B cell (primary cell): ENCODE measurements at regions not wholly inside any gene's neighbourhood (a gene's known extent, or its start where the extent isn't known, plus 50 kb on each side); places are given as distances from the start of the nearest gene placed in this dataset.

Experiments used
- ATAC-seq: fragments of 200-7000 bp; cut with Tn5 transposase; one replicate; pipeline ENCODE4 v1.10.0; 2021; ENCODE audit warnings: low read depth, mild to moderate bottlenecking, moderate number of reproducible peaks, moderate library complexity
- CTCF ChIA-PET: fragments of 350-600 bp; sonication (Branson Sonifier 250); formaldehyde crosslinking; loops from one replicate; lab custom pipeline; 2021; ENCODE audit warnings: antibody characterized with exemption, inconsistent platforms; lab: Charles Lee
- POLR2A ChIA-PET: fragments of 350-600 bp; sonication (Branson Sonifier 250); formaldehyde crosslinking; loops from one replicate; lab custom pipeline; 2021; ENCODE audit warnings: antibody characterized with exemption; lab: Charles Lee
- DNase-seq: peaks from one replicate; pipeline ENCODE4 v3.0.0; 2013
- H2AFZ ChIP-seq: 2 replicates; pipeline ENCODE4 v1.6.1; 2012; ENCODE audit warnings: mild to moderate bottlenecking, low read depth, low read length; ENCODE audit not compliant: insufficient read depth, poor library complexity, severe bottlenecking
- H3K27ac ChIP-seq, 2 donors: 1 replicate in 1 of 2; 2 replicates in 1 of 2; pipeline ENCODE4 v1.5.1; 2012 to 2013; ENCODE audit warnings: low read length in 2 of 2, mild to moderate bottlenecking in 2 of 2, moderate library complexity in 1 of 2
- H3K27me3 ChIP-seq, 4 experiments: fragments of 200-600 bp in 1 of 4; sonication (generic) in 1 of 4; replicated peaks in 1 of 4; 1 replicate in 2 of 4; 2 replicates in 2 of 4; pipeline versions ENCODE4 v1.6.1 to v1.7.0; 2013 to 2016; ENCODE audit warnings: low read length in 3 of 4, mild to moderate bottlenecking in 2 of 4, mixed read lengths in 1 of 4, moderate library complexity in 1 of 4; ENCODE audit not compliant: insufficient read depth in 4 of 4, control insufficient read depth in 3 of 4; ENCODE audit errors: control extremely low read depth in 1 of 4
- H3K36me3 ChIP-seq, 2 experiments: replicated peaks in 1 of 2; 1 replicate in 1 of 2; 2 replicates in 1 of 2; pipeline versions ENCODE4 v1.6.1 to v1.7.1; 2013; ENCODE audit warnings: low read length in 1 of 2; ENCODE audit not compliant: insufficient read depth in 2 of 2, control insufficient read depth in 1 of 2; ENCODE audit errors: control extremely low read depth in 1 of 2, extremely low read depth in 1 of 2
- H3K4me1 ChIP-seq, 2 donors: fragments of 200-600 bp in 1 of 2; sonication (generic) in 1 of 2; 1 replicate in 1 of 2; 2 replicates in 1 of 2; pipeline versions ENCODE4 v1.5.1 to v1.6.1; 2013 to 2017; ENCODE audit warnings: low read length in 2 of 2; ENCODE audit not compliant: control insufficient read depth in 2 of 2, insufficient read depth in 2 of 2
- H3K4me2 ChIP-seq: replicated peaks from 2 replicates; pipeline ENCODE3; 2012; ENCODE audit warnings: mild to moderate bottlenecking, low read depth, low read length; ENCODE audit not compliant: poor library complexity, severe bottlenecking
- H3K4me3 ChIP-seq, 5 experiments: fragments of 200-600 bp in 1 of 5; sonication (generic) in 1 of 5; 1 replicate in 3 of 5; 2 replicates in 2 of 5; pipeline versions ENCODE4 v1.5.1 to v1.7.0; 2011 to 2016; ENCODE audit warnings: low read length in 4 of 5, mild to moderate bottlenecking in 4 of 5, low read depth in 2 of 5, control low read depth in 1 of 5, moderate library complexity in 1 of 5; ENCODE audit not compliant: insufficient read depth in 1 of 5; ENCODE audit errors: control extremely low read depth in 1 of 5, extremely low read depth in 1 of 5
- H3K79me2 ChIP-seq: fragments of 200-600 bp; sonication (generic); one replicate; pipeline ENCODE4 v1.6.0; 2016; ENCODE audit warnings: low read length; ENCODE audit not compliant: control insufficient read depth, insufficient read depth
- H3K9ac ChIP-seq: fragments of 200-600 bp; sonication (generic); 2 replicates; pipeline ENCODE4 v1.6.1; 2017; ENCODE audit warnings: mild to moderate bottlenecking, low read length, moderate library complexity
- H3K9me3 ChIP-seq, 3 donors: one replicate each; pipeline versions ENCODE4 v1.6.1 to v1.7.1; 2013; ENCODE audit warnings: low read length in 2 of 3; ENCODE audit not compliant: control insufficient read depth in 2 of 3, insufficient read depth in 1 of 3; ENCODE audit errors: control extremely low read depth in 1 of 3
- H4K20me1 ChIP-seq: 2 replicates; pipeline ENCODE4 v1.6.0; 2012; ENCODE audit warnings: mild to moderate bottlenecking, low read length; ENCODE audit not compliant: insufficient read depth, control insufficient read depth, poor library complexity, severe bottlenecking
- H3K27ac Mint-ChIP-seq: one replicate; pipeline ENCODE4 v1.8.0; 2021; ENCODE audit warnings: mixed read lengths
- H3K27me3 Mint-ChIP-seq: one replicate; pipeline ENCODE4 v1.8.0; 2021; ENCODE audit warnings: mixed read lengths
- H3K4me1 Mint-ChIP-seq: one replicate; pipeline ENCODE4 v1.8.0; 2021; ENCODE audit warnings: mixed read lengths
- H3K4me3 Mint-ChIP-seq: one replicate; pipeline ENCODE4 v1.8.0; 2021; ENCODE audit warnings: mixed read lengths
- H3K9me3 Mint-ChIP-seq: one replicate; pipeline ENCODE4 v1.8.0; 2022; ENCODE audit warnings: mixed read lengths; ENCODE audit not compliant: insufficient read depth
- EZH2 ChIP-seq: IDR thresholded peaks from 2 replicates; pipeline ENCODE4 v1.6.1; 2012; ENCODE audit warnings: borderline replicate concordance, low read depth, mild to moderate bottlenecking, moderate library complexity, low read length; ENCODE audit not compliant: insufficient read depth, poor library complexity, severe bottlenecking
- WGBS: methylation state at CpG from one replicate; pipeline ENCODE4 v1.1.5; 2013; ENCODE audit warnings: missing lambda C conversion rate; ENCODE audit not compliant: insufficient coverage; 5-methylcytosine and 5-hydroxymethylcytosine counted together
- intact Hi-C: fragments of 100-400 bp; cut with micrococcal nuclease; formaldehyde crosslinking; loops from one replicate; pipeline ENCODE4 v1.10.0; 2022
- TF ChIP-seq, protein P1 (sequence below): fragments of 200-600 bp; IDR thresholded peaks from one replicate; pipeline ENCODE4 v1.8.0; 2022; ENCODE audit warnings: antibody characterized with exemption, mild to moderate bottlenecking

DNA sequence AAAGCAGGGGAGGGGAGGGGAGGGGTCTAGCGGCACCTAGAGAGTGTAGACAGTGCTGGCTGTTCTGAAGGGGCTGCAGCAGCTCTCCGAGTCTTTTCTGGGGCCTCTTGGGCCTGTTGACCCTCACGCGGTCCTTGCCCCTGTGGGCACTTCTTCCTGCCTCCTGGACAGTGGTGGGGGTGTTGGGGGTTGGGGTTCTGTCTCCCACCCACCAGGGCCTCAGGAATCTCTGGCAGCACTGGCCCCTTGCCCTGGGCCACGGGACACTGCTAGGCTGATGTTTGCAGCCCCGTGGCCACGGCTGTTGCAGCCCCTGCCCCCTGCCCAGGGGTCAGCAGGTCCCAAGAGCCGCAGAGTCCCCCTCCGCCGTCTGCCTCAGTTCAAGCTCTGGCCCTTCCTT is 68.9 kb upstream of the INPP5A start:
- intact Hi-C loops, result no loop called here
- H3K4me3 Mint-ChIP-seq, result no peak overlapping the region
- Histone ChIP-seq H3K27ac (no peak overlapping the region), H3K79me2 (no peaks in the 10 kb centered on the region), H3K9me3 (peaks cover 0 to 24% (median 4%) of the 10 kb centered on the region in 3 donors), H3K4me3 (no peak overlapping the region), H3K4me1 (no peaks in the 10 kb centered on the region), H2AFZ (no peak overlapping the region), H4K20me1 (no peaks in the 10 kb centered on the region), H3K9ac (no peak overlapping the region), H3K36me3 (no peaks in the 10 kb centered on the region), H3K4me2 (no peak overlapping the region), H3K27me3 (peaks cover 0 to 4% (median 0%) of the 10 kb centered on the region in 4 experiments)
- CTCF ChIA-PET, result no interaction called here
- TF ChIP-seq, protein P1, sequence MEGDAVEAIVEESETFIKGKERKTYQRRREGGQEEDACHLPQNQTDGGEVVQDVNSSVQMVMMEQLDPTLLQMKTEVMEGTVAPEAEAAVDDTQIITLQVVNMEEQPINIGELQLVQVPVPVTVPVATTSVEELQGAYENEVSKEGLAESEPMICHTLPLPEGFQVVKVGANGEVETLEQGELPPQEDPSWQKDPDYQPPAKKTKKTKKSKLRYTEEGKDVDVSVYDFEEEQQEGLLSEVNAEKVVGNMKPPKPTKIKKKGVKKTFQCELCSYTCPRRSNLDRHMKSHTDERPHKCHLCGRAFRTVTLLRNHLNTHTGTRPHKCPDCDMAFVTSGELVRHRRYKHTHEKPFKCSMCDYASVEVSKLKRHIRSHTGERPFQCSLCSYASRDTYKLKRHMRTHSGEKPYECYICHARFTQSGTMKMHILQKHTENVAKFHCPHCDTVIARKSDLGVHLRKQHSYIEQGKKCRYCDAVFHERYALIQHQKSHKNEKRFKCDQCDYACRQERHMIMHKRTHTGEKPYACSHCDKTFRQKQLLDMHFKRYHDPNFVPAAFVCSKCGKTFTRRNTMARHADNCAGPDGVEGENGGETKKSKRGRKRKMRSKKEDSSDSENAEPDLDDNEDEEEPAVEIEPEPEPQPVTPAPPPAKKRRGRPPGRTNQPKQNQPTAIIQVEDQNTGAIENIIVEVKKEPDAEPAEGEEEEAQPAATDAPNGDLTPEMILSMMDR, result no peak
- no peak for TF ChIP-seq EZH2
- peaks cover 20% of the 10 kb centered on the region for H3K27me3 Mint-ChIP-seq
- peaks cover 4% of the 10 kb centered on the region for H3K4me1 Mint-ChIP-seq
- ATAC-seq (no peak), DNase-seq (no peak)
- WGBS, result 94% methylated on average over 7 of the region's 10 CpGs
- POLR2A ChIA-PET, result no interaction called here
- no peaks in the 10 kb centered on the region for H3K9me3 Mint-ChIP-seq
- H3K27ac Mint-ChIP-seq, result no peak overlapping the region

DNA sequence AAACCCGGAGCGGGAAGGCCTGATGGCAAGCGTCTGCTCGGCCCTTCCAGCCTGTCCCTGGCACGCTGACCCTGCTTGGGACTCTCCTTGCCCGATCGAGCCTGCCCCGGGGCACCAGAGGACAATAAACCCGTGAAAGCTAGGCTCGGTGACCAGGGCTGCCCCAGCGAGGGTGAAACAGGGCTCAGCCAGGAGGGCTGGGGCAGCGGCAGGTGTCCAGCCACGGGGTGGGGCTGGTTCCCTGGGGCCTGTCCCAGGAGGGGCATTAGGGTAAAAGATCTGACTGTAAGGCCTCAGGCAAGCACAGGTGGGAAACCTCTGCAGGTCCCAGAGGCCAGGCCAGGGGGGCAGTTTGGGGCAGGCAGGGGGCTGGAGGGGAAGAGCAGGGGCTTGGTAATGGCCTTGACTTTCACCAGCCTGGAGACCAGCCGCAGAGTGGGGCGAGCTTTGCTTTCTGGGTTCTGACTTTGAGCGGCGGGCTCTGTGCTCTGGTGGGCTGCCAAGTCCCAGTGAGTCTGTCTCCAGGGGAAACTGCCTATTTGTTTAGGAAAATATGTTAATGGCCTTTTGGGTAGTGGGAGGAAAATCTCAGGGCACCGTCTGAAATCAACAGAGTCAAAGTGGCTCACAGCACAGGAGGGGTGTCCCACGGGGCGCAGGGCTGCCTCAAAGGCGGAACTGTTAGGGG is 68.2 kb upstream of the INPP5A start:
- no peak for DNase-seq
- TF ChIP-seq EZH2, result no peak
- TF ChIP-seq, protein P1, result no peak
- no peak overlapping the region for H3K27ac Mint-ChIP-seq
- POLR2A ChIA-PET, result interaction anchor here (0.7 kb wide), 1 partner anchor 166 kb away, joined by 3 read pairs; no protein-coding TSS in a partner anchor
- H3K4me1 Mint-ChIP-seq, result peaks cover 4% of the 10 kb centered on the region
- H3K4me3 Mint-ChIP-seq, result no peak overlapping the region
- no peaks in the 10 kb centered on the region for H3K36me3 ChIP-seq
- WGBS, result 51% methylated on average over 20 of the region's 21 CpGs
- no peak for ATAC-seq
- no peaks in the 10 kb centered on the region for H3K79me2 ChIP-seq
- CTCF ChIA-PET, result no interaction called here
- H3K4me2 ChIP-seq, result no peak overlapping the region
- peaks cover 0 to 4% (median 0%) of the 10 kb centered on the region in 4 experiments for H3K27me3 ChIP-seq
- H3K9me3 Mint-ChIP-seq, result no peaks in the 10 kb centered on the region
- H3K4me3 ChIP-seq, result no peak overlapping the region
- H2AFZ ChIP-seq, result no peak overlapping the region
- H3K27me3 Mint-ChIP-seq, result peaks cover 24% of the 10 kb centered on the region
- H4K20me1 ChIP-seq, result no peaks in the 10 kb centered on the region
- H3K4me1 ChIP-seq, result no peaks in the 10 kb centered on the region
- no peak overlapping the region for H3K9ac ChIP-seq
- H3K9me3 ChIP-seq, result peaks cover 0 to 24% (median 4%) of the 10 kb centered on the region in 3 donors
- H3K27ac ChIP-seq, result no peak overlapping the region
- intact Hi-C loops, result no loop called here
